Liver (tissue), 6 donors: ENCODE measurements at regions not wholly inside any gene's neighbourhood (a gene's known extent, or its start where the extent isn't known, plus 50 kb on each side); places are given as distances from the start of the nearest gene placed in this dataset.

ENCODE experiments used
- DNase-seq: peaks from one replicate; pipeline ENCODE4 v3.0.0-alpha.2; 2017; ENCODE audit warnings: low spot score
- H3K27ac ChIP-seq, 2 donors: one replicate each; pipeline ENCODE4 v1.7.0; 2013; ENCODE audit warnings: inconsistent platforms in 2 of 2, low read length in 2 of 2, control low read depth in 1 of 2, low read depth in 1 of 2, mild to moderate bottlenecking in 1 of 2
- H3K27me3 ChIP-seq, 4 donors: one replicate each; pipeline versions ENCODE4 v1.6.1 to v1.7.0; 2013; ENCODE audit warnings: low read length in 3 of 4, inconsistent platforms in 1 of 4, mild to moderate bottlenecking in 1 of 4, moderate library complexity in 1 of 4; ENCODE audit not compliant: control insufficient read depth in 4 of 4, insufficient read depth in 4 of 4
- H3K36me3 ChIP-seq, 4 donors: one replicate each; pipeline versions ENCODE4 v1.6.1 to v1.7.0; 2013; ENCODE audit warnings: low read length in 3 of 4, mild to moderate bottlenecking in 3 of 4, low read depth in 1 of 4, moderate library complexity in 1 of 4; ENCODE audit not compliant: control insufficient read depth in 4 of 4, insufficient read depth in 3 of 4
- H3K4me1 ChIP-seq, 4 donors: one replicate each; pipeline versions ENCODE4 v1.6.1 to v1.7.0; 2013; ENCODE audit warnings: low read length in 3 of 4, mild to moderate bottlenecking in 3 of 4, moderate library complexity in 1 of 4; ENCODE audit not compliant: control insufficient read depth in 4 of 4, insufficient read depth in 4 of 4
- H3K4me3 ChIP-seq, 3 donors: one replicate each; pipeline versions ENCODE4 v1.6.1 to v1.7.0; 2013; ENCODE audit warnings: low read length in 3 of 3, control low read depth in 1 of 3, low read depth in 1 of 3, mild to moderate bottlenecking in 1 of 3
- H3K9ac ChIP-seq, 2 donors: one replicate each; pipeline ENCODE4 v1.7.0; 2013; ENCODE audit warnings: low read length in 2 of 2, mild to moderate bottlenecking in 2 of 2, moderate library complexity in 2 of 2, control low read depth in 1 of 2, low read depth in 1 of 2
- H3K9me3 ChIP-seq, 4 donors: one replicate each; pipeline versions ENCODE4 v1.6.1 to v1.7.0; 2013; ENCODE audit warnings: low read length in 3 of 4; ENCODE audit not compliant: control insufficient read depth in 4 of 4
- EGR1 ChIP-seq, 2 donors: IDR thresholded peaks; 2 replicates each; pipeline ENCODE4 v1.6.1; 2016 to 2018; ENCODE audit warnings: antibody characterized with exemption in 2 of 2, low read depth in 2 of 2
- GABPA ChIP-seq, 2 donors: IDR thresholded peaks in 1 of 2; conservative IDR thresholded peaks in 1 of 2; 2 replicates each; pipeline ENCODE4 v1.6.1; 2016; ENCODE audit warnings: antibody characterized with exemption in 2 of 2, mild to moderate bottlenecking in 1 of 2, moderate library complexity in 1 of 2
- HNF4A ChIP-seq, 2 donors: conservative IDR thresholded peaks; 2 replicates each; pipeline ENCODE4 v1.6.1; 2016; ENCODE audit warnings: antibody characterized with exemption in 2 of 2, mild to moderate bottlenecking in 2 of 2
- MAX ChIP-seq: IDR thresholded peaks from 2 replicates; pipeline ENCODE4 v1.6.1; 2016; ENCODE audit warnings: antibody characterized with exemption
- RAD21 ChIP-seq, 2 donors: IDR thresholded peaks; 2 replicates each; pipeline ENCODE4 v1.6.1; 2016; ENCODE audit warnings: antibody characterized with exemption in 2 of 2, mild to moderate bottlenecking in 2 of 2
- REST ChIP-seq: IDR thresholded peaks from 2 replicates; pipeline ENCODE4 v1.6.1; 2016; ENCODE audit warnings: antibody characterized with exemption, mild to moderate bottlenecking
- RXRA ChIP-seq, 2 donors: IDR thresholded peaks; 2 replicates each; pipeline ENCODE4 v1.6.1; 2017 to 2018; ENCODE audit warnings: antibody characterized with exemption in 2 of 2, mild to moderate bottlenecking in 1 of 2
- TAF1 ChIP-seq: conservative IDR thresholded peaks from 2 replicates; pipeline ENCODE4 v1.6.1; 2016; ENCODE audit warnings: antibody characterized with exemption, mild to moderate bottlenecking
- YY1 ChIP-seq: IDR thresholded peaks from 2 replicates; pipeline ENCODE4 v1.6.1; 2016; ENCODE audit warnings: antibody characterized with exemption, mild to moderate bottlenecking
- ZBTB33 ChIP-seq: IDR thresholded peaks from 2 replicates; pipeline ENCODE4 v1.6.1; 2016; ENCODE audit warnings: antibody characterized with exemption
- donor health status: healthy.
- donor health status: healthy.
- donor health status: healthy.

GRCh38 chr2:5111581-5111980 is 580.6 kb upstream of the SOX11 start:
- Histone ChIP-seq H3K27me3 (no peaks in the 10 kb centered on the region), H3K4me1 (no peaks in the 10 kb centered on the region), H3K9me3 (peaks cover 0 to 12% (median 3%) of the 10 kb centered on the region in 4 donors), H3K27ac (no peak overlapping the region), H3K36me3 (no peaks in the 10 kb centered on the region), H3K9ac (no peak overlapping the region), H3K4me3 (no peak overlapping the region)
- DNase-seq: no peak
- no peak for TF ChIP-seq RXRA (IDR thresholded peaks at IDR 0.05)
- no peak for TF ChIP-seq RAD21 (IDR thresholded peaks at IDR 0.05)
- no peak for TF ChIP-seq ZBTB33
- no peak for TF ChIP-seq GABPA (IDR thresholded peaks at IDR 0.05 in 1 of 2, conservative IDR thresholded peaks at IDR 0.05 in 1 of 2)
- no peak for TF ChIP-seq EGR1 (IDR thresholded peaks at IDR 0.05; ENCODE audit: low read depth in 2 of 2)

- TF ChIP-seq HNF4A (conservative IDR thresholded peaks at IDR 0.05) (no peak), EGR1 (IDR thresholded peaks at IDR 0.05; ENCODE audit: low read depth in 2 of 2) (no peak), TAF1 (no peak), YY1 (no peak), REST (no peak), MAX (no peak), GABPA (IDR thresholded peaks at IDR 0.05 in 1 of 2, conservative IDR thresholded peaks at IDR 0.05 in 1 of 2) (no peak), RAD21 (IDR thresholded peaks at IDR 0.05) (no peak), ZBTB33 (no peak)
- Histone ChIP-seq H3K4me3 (no peak overlapping the region), H3K27ac (no peak overlapping the region), H3K36me3 (no peaks in the 10 kb centered on the region), H3K27me3 (peaks cover 0 to 4% (median 0%) of the 10 kb centered on the region in 4 donors), H3K9me3 (peaks cover 0 to 9% (median 0%) of the 10 kb centered on the region in 4 donors), H3K9ac (no peak overlapping the region), H3K4me1 (no peaks in the 10 kb centered on the region)
- no peak for DNase-seq
Measured at GRCh38 chr2:5119046-5119445, 573.1 kb upstream of the SOX11 start.
